ENCODE measurements at regions not wholly inside any gene's neighbourhood (a gene's known extent, or its start where the extent isn't known, plus 50 kb on each side); places are given as distances from the start of the nearest gene placed in this dataset.

DNA sequence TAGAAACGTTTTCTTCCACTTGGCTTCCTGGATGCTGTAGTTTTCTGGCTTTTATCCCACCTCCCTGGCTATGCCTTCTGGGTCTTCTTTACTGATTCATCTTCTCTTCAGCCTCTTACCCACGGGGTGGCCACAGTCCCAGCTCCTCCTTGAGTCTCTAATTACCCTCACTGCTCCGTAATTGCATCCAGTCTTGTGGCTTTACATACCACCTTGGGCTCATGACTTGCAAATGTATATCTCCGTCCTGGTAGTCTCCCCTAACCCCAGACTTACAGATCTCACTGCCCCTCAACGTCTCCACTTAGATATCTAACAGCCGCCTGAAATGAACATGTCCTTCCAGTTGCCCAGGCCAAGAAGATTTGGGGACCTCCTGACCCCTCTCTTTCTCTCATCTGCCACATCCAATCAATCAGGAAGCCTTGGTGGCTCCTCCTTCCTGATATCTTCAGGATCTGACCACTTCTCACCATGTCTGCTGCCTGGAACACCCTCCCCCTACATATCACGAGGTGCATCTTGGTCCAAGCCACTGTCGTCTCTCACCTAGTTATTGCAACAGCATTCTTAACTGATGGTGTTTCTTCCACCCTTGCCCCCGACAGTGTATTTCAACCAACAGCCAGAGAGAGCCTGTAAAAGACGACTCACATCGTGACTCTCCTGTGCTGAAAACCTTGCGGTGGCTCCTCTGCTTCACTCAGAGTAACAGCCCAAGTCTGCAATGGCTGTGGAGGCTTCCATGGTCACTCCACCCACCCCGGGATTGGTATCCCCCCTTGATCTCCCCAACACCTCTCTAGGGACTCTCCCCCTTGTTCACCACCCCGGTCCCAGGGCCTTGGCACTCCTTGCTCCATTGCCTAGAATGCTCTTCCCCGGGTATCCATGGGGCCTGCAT is 219.0 kb upstream of the POU3F1 start:
- Histone ChIP-seq H3K9ac (ENCODE audit: low read length) (no peak overlapping the region), H4K5ac (ENCODE audit: low read length) (no peak overlapping the region), H3K56ac (ENCODE audit: low read length) (no peak overlapping the region), H2BK5ac (ENCODE audit: low read length) (peak overlapping the region; percentile 31), H2AK5ac (ENCODE audit: low read length) (no peak overlapping the region), H3K4me1 (ENCODE audit: control insufficient read depth, low read depth, low read length) (peaks cover 9% of the 10 kb centered on the region), H2BK120ac (ENCODE audit: low read depth, low read length) (no peak overlapping the region), H3K4ac (ENCODE audit: low read depth, low read length) (peak overlapping the region; percentile 56), H3K4me3 (ENCODE audit: low read length) (no peak overlapping the region), H3K23ac (ENCODE audit: low read length) (no peak overlapping the region), H4K8ac (ENCODE audit: low read depth, low read length) (no peak overlapping the region), H3K36me3 (ENCODE audit: control insufficient read depth, insufficient read depth, low read length) (no peaks in the 10 kb centered on the region), H3K27ac (ENCODE audit: low read depth, low read length) (no peak overlapping the region), H3K18ac (ENCODE audit: low read length) (no peak overlapping the region), H3K27me3 (ENCODE audit: insufficient read depth, low read length, poor library complexity) (no peaks in the 10 kb centered on the region), H3K79me2 (ENCODE audit: control insufficient read depth, insufficient read depth, low read length) (no peaks in the 10 kb centered on the region), H3K4me2 (ENCODE audit: low read length) (no peak overlapping the region), H2BK15ac (replicated peaks; ENCODE audit: low read depth) (no peak overlapping the region), H3K79me1 (ENCODE audit: low read length) (no peaks in the 10 kb centered on the region)
- no CpG with 5 or more reads among the region's 15 CpGs for WGBS (ENCODE audit: extremely low coverage, insufficient coverage, low lambda C conversion rate)
- DNase-seq: peak; percentile 82

DNA sequence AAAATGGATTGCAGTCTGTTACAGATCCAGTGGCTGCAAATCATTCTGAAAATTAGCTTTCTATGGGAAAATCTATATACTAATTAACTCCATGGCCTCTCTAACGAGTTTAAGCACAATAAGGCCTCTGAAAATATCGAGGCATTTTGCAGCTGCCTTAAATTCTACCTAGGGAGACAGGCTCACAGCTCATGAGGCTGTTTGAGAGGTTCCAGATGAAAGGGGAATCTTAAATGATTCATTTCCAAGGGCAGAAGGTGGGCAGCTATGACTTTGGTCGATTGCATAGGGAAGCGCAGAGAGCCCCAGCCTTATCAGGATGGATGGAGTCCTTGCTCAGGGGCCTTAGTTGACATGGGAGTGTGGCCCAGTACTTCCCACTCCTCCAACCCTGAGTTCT is 216.8 kb upstream of the POU3F1 start:
- Histone ChIP-seq H4K5ac (ENCODE audit: low read length) (no peak overlapping the region), H3K4me3 (ENCODE audit: low read length) (no peak overlapping the region), H2AK5ac (ENCODE audit: low read length) (no peak overlapping the region), H3K4ac (ENCODE audit: low read depth, low read length) (no peak overlapping the region), H3K18ac (ENCODE audit: low read length) (no peak overlapping the region), H3K27me3 (ENCODE audit: insufficient read depth, low read length, poor library complexity) (no peaks in the 10 kb centered on the region), H3K23ac (ENCODE audit: low read length) (no peak overlapping the region), H3K4me2 (ENCODE audit: low read length) (no peak overlapping the region), H3K27ac (ENCODE audit: low read depth, low read length) (no peak overlapping the region), H2BK15ac (replicated peaks; ENCODE audit: low read depth) (no peak overlapping the region), H3K4me1 (ENCODE audit: control insufficient read depth, low read depth, low read length) (peaks cover 4% of the 10 kb centered on the region), H3K9ac (ENCODE audit: low read length) (no peak overlapping the region), H2BK120ac (ENCODE audit: low read depth, low read length) (no peak overlapping the region), H3K79me2 (ENCODE audit: control insufficient read depth, insufficient read depth, low read length) (no peaks in the 10 kb centered on the region), H3K79me1 (ENCODE audit: low read length) (no peaks in the 10 kb centered on the region), H2BK5ac (ENCODE audit: low read length) (no peak overlapping the region), H3K56ac (ENCODE audit: low read length) (no peak overlapping the region), H3K36me3 (ENCODE audit: control insufficient read depth, insufficient read depth, low read length) (no peaks in the 10 kb centered on the region), H4K8ac (ENCODE audit: low read depth, low read length) (no peak overlapping the region)
- DNase-seq: no peak
- no CpG with 5 or more reads among the region's 4 CpGs for WGBS (ENCODE audit: extremely low coverage, insufficient coverage, low lambda C conversion rate)

GRCh38 chr1:38261574-38261973 is 215.0 kb upstream of the POU3F1 start:
- no peak overlapping the region for H2BK5ac ChIP-seq (ENCODE audit: low read length)
- H3K9ac ChIP-seq (ENCODE audit: low read length): no peak overlapping the region
- no peak overlapping the region for H4K5ac ChIP-seq (ENCODE audit: low read length)
- peaks cover 4% of the 10 kb centered on the region for H3K4me1 ChIP-seq (ENCODE audit: control insufficient read depth, low read depth, low read length)
- H3K4me3 ChIP-seq (ENCODE audit: low read length): no peak overlapping the region
- H3K23ac ChIP-seq (ENCODE audit: low read length): no peak overlapping the region
- no peak overlapping the region for H2AK5ac ChIP-seq (ENCODE audit: low read length)
- WGBS (ENCODE audit: extremely low coverage, insufficient coverage, low lambda C conversion rate): no CpG with 5 or more reads among the region's 4 CpGs
- H4K8ac ChIP-seq (ENCODE audit: low read depth, low read length): no peak overlapping the region
- no peak overlapping the region for H3K4ac ChIP-seq (ENCODE audit: low read depth, low read length)
- H3K27me3 ChIP-seq (ENCODE audit: insufficient read depth, low read length, poor library complexity): no peaks in the 10 kb centered on the region
- H3K36me3 ChIP-seq (ENCODE audit: control insufficient read depth, insufficient read depth, low read length): no peaks in the 10 kb centered on the region
- H3K56ac ChIP-seq (ENCODE audit: low read length): no peak overlapping the region
- no peaks in the 10 kb centered on the region for H3K79me1 ChIP-seq (ENCODE audit: low read length)
- no peak overlapping the region for H2BK120ac ChIP-seq (ENCODE audit: low read depth, low read length)
- no peak overlapping the region for H2BK15ac ChIP-seq (replicated peaks; ENCODE audit: low read depth)
- no peak overlapping the region for H3K18ac ChIP-seq (ENCODE audit: low read length)
- DNase-seq: no peak
- H3K79me2 ChIP-seq (ENCODE audit: control insufficient read depth, insufficient read depth, low read length): no peaks in the 10 kb centered on the region
- no peak overlapping the region for H3K27ac ChIP-seq (ENCODE audit: low read depth, low read length)
- no peak overlapping the region for H3K4me2 ChIP-seq (ENCODE audit: low read length)

DNA sequence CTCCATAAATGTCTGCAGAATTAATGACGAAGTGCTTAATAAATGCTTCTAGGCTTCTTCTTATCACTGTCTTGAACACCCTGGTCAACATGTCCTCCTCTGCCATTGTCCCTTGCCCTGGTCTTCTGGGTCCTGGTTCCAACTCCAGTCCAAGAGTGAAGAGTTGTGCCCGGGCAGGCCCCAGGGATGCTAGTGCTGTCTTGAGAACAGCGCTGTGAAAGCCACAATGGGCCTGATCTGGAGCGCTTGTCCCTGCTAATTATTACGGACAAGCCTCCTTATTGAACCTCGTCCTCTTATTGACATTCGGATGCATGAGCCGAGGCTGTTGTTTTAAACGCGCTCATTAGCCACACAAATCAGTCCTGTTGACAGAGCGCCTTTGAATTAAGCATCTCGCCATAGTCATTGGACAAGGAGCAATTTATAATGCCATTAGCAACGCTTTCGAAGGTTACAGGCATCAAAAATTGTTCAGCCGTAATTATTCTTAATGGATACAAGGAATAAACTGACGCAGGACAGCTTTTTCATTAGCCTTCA is 211.6 kb upstream of the POU3F1 start:
- Histone ChIP-seq H3K27ac (ENCODE audit: low read depth, low read length) (no peak overlapping the region), H3K4me2 (ENCODE audit: low read length) (no peak overlapping the region), H3K9ac (ENCODE audit: low read length) (no peak overlapping the region), H3K56ac (ENCODE audit: low read length) (no peak overlapping the region), H3K36me3 (ENCODE audit: control insufficient read depth, insufficient read depth, low read length) (no peaks in the 10 kb centered on the region), H3K4me1 (ENCODE audit: control insufficient read depth, low read depth, low read length) (no peaks in the 10 kb centered on the region), H2AK5ac (ENCODE audit: low read length) (no peak overlapping the region), H4K5ac (ENCODE audit: low read length) (no peak overlapping the region), H3K23ac (ENCODE audit: low read length) (no peak overlapping the region), H3K27me3 (ENCODE audit: insufficient read depth, low read length, poor library complexity) (no peaks in the 10 kb centered on the region), H3K18ac (ENCODE audit: low read length) (no peak overlapping the region), H2BK15ac (replicated peaks; ENCODE audit: low read depth) (no peak overlapping the region), H3K4me3 (ENCODE audit: low read length) (no peak overlapping the region), H3K4ac (ENCODE audit: low read depth, low read length) (no peak overlapping the region), H3K79me2 (ENCODE audit: control insufficient read depth, insufficient read depth, low read length) (no peaks in the 10 kb centered on the region), H3K79me1 (ENCODE audit: low read length) (no peaks in the 10 kb centered on the region), H2BK5ac (ENCODE audit: low read length) (no peak overlapping the region), H4K8ac (ENCODE audit: low read depth, low read length) (no peak overlapping the region), H2BK120ac (ENCODE audit: low read depth, low read length) (no peak overlapping the region)
- no CpG with 5 or more reads among the region's 16 CpGs for WGBS (ENCODE audit: extremely low coverage, insufficient coverage, low lambda C conversion rate)
- DNase-seq: no peak

DNA sequence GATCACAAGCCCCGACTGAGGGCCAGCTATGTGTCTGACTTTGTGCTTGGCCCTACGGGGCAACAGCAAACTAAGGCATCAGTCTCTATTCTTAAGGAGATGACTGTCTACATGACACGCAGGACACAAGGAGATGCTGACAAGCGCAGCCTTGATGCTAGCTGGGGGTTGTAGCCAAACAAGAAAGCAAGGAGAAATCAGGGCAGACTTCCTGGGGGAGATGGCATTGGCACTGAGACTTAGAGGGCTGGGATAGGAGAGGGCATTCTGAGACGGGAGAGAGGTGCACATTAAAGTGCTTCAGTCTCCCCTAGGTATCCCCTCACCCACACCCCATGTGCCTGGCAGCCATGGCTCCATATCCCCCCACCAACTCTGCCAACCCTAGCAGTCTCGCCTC is 210.8 kb upstream of the POU3F1 start:
- Histone ChIP-seq H3K27ac (ENCODE audit: low read depth, low read length) (no peak overlapping the region), H2BK5ac (ENCODE audit: low read length) (no peak overlapping the region), H3K18ac (ENCODE audit: low read length) (no peak overlapping the region)

More for the DNA sequence above, 210.8 kb upstream of the POU3F1 start:
- Histone ChIP-seq H4K5ac (ENCODE audit: low read length) (no peak overlapping the region), H2BK120ac (ENCODE audit: low read depth, low read length) (no peak overlapping the region), H3K79me1 (ENCODE audit: low read length) (no peaks in the 10 kb centered on the region), H2AK5ac (ENCODE audit: low read length) (no peak overlapping the region), H3K4me2 (ENCODE audit: low read length) (no peak overlapping the region), H4K8ac (ENCODE audit: low read depth, low read length) (no peak overlapping the region), H3K4ac (ENCODE audit: low read depth, low read length) (no peak overlapping the region), H3K9ac (ENCODE audit: low read length) (no peak overlapping the region), H3K4me1 (ENCODE audit: control insufficient read depth, low read depth, low read length) (no peaks in the 10 kb centered on the region), H3K36me3 (ENCODE audit: control insufficient read depth, insufficient read depth, low read length) (no peaks in the 10 kb centered on the region), H3K56ac (ENCODE audit: low read length) (no peak overlapping the region), H3K23ac (ENCODE audit: low read length) (no peak overlapping the region), H2BK15ac (replicated peaks; ENCODE audit: low read depth) (no peak overlapping the region), H3K79me2 (ENCODE audit: control insufficient read depth, insufficient read depth, low read length) (no peaks in the 10 kb centered on the region), H3K27me3 (ENCODE audit: insufficient read depth, low read length, poor library complexity) (no peaks in the 10 kb centered on the region), H3K4me3 (ENCODE audit: low read length) (no peak overlapping the region)
- WGBS (ENCODE audit: extremely low coverage, insufficient coverage, low lambda C conversion rate): no CpG with 5 or more reads among the region's 6 CpGs
- no peak for DNase-seq
